ENCODE measurements at regions not wholly inside any gene's neighbourhood (a gene's known extent, or its start where the extent isn't known, plus 50 kb on each side); places are given as distances from the start of the nearest gene placed in this dataset.
"Not testable (repeated sequence)": the region's sequence is repeated elsewhere in the genome, so short reads cannot be mapped to it uniquely, and the experiment has no call there.

DNA sequence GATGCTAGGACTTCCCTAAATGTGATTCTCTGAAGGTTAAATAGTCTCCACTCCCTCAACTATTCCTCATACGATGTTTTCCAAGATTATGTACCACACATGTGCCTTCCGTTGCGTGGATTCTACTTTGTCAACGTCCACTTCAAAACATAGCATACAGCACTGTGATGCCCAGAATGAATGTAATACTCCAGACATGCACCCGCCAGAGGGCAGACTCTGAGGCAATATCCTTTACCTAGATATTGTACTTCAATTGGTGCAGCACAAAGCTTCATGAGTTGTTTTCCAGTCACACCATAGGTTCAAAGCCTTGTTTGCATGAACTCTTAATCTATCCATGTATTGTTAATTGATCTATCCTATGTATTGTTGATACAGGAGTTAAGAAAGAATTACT is 201.0 kb upstream of the NABP1 start:
- no peak for DNase-seq

DNA sequence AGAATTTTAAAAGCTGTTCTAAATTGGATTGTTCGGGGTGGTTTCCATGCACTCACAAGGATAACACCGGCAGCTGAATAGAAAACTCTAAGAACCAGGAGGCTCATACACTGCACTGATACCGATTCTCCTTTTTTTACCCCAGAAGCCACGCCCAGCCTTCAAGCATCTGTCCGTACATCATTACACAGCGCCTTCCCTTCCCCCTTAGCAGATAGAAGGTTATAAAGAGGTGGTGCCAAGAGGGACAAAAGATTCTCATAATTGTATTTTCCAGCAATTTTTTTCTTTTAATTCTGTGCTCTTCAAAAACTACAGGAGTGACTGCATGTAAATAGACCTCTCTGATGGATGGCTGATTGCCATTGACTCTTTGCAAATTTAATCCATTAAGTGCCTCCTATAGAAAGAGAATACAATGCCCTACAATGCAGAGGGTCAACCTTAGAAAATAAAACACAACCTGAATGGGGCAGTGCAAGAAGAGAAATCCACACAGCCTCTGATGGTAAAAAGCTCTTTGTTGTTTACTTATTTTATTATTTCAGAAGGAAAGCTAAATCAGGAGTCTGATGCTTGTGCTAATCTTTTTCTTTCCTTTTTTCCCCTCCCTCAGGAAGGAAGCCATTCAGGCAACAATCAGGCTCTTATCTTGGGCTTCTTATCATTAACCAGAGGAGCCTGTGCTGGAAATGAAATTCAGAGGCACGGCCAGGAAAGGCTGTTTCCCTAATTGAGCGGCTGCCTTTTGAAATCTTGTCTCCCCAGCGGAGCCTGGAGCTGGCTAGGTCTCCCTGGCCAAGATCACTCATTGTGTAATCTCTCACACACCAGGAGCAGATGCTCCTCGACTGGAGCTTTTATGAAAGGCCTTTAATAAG is 198.9 kb upstream of the NABP1 start:
- no peak for DNase-seq

DNA sequence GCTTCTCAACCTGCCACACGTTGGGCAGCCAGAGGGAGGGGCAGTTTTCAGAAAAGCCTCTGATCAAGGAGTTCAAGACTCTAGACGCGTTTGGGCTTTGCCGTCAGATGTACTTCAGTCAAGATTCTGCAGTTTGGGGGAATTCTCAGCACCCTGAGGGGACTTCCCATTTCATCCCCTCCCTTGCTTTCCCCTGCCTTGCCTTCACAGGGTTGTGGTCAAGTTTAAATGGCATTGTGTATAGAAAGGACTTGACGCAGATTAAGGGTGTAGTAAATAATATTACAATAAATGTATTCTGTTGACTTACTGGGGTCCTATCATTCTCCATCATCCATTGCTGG is 198.3 kb upstream of the NABP1 start:
- no peak for DNase-seq

DNA sequence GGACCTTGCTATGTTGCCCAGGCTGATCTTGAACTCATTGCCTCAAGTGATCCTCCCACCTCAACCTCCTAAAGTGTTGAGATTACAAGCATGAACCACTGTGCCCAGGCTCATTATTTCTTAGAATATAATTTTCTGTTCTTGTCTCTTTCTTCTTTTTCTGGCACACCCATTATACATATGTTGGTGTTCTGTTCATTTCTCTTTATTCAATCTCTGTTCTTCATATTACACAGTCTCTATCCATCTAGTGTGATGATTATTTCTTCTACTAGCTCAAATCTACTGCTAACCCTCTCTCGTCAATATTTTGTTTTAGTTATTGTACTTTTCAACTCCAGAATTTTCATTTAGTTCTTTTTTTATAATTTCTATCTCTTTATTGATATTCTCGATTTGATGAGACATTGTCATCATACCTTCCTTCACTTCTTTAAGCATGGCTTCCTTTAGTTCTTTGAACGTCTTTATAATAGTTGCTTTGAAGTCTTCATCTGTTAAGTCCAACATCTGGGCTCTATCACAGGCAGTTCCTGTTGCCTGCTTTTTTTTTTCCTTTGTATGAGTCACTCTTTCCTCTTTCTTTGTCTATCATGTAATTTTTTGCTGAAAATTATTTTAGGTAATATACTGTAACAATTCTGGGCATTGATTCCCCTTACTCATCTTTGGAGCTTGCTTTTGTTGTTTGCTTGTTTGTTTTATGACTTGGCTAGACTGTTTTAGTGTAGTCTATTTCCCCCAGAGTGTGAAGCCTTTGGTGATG is 196.4 kb upstream of the NABP1 start:
- DNase-seq = no peak

DNA sequence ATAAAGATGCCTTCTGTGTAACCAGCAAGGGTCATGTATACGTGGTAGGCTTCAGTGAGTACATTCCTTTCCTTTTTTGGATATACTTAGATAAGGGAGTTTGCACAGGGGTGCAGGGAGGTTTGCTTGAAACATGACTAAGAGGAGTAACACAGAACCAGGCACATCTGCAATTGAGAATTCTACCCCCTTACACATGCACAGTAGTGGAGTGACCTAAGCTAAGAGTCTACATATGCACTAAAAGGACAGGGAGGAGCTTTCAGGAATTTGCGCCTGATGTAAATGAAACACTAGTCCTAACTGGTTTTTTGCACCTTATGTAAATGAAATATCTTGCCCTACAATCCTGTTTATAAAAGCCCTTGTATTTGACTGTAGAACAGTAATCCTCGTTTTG is 194.8 kb upstream of the NABP1 start:
- DNase-seq = no peak

DNA sequence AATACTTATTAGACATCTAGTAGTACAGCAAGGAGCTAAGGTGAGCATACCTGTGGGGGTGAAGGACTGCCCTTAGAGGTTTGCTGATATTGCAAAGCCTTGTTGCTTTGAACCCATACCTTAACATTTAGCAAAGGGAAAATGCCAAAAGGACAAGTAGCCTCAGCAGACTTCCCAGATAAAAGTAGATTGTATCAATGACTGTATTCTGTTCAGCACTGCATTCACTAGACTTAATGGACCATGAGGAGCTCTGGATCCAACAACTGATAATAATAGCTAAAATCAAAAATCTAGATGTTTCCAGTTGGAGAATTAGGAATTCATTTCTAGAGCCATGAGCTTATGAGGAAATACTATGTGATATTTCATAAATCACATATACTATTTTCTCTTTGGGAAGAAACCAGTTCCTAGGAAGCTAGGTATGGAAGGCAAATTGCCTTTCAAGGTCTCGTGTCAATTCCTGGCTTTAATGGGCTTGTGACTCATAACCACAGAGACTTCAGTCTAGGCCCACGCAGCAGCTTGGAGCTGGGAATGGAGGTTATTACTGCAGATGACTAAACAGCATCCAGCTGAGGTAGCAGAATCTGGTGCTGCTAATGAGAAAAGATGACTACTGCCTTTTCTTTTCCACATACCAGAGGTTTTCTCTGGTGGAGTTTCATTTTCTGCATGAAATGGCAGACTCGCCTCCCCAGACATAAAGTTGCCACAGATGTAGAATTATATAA is 191.2 kb upstream of the NABP1 start:
- no peak for DNase-seq

DNA sequence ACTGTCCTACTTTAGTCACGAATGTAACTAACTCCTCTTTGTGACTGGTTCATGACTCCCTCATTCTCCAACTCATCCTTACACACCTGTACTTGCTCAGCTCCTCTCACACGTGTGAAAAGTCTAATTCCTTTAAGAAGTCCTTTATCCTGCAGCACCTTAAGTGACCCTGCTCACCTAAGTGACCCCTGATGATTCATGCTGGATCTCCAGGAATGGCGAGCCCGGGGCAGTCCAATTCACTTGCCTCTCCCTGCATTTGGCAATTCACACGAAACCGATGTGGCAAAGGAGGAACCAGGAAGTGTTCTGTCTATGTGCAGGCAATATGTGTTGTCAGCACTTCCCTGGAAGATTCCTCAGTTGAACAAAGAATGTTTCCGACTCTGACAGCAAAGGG is 189.8 kb upstream of the NABP1 start:
- no peak for DNase-seq

DNA sequence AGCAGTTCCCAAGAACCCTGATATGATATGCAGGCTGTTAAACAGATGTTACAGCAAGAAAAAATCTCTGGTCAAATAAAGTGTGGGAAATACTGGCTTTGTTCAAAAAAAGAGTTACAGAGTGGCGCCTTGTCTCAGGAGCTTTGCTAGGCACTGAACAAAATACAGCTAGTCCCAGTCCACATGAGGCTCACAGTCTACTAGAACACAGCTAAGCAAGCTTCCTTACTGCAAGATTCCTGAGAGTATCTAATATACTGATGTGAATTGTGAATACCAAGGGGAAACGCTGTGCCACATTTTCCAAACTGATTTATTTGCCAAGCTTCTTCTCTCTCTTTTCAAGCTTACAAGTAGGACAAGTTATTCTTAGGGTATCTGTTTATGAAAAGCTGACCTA is 188.8 kb upstream of the NABP1 start:
- DNase-seq = no peak

DNA sequence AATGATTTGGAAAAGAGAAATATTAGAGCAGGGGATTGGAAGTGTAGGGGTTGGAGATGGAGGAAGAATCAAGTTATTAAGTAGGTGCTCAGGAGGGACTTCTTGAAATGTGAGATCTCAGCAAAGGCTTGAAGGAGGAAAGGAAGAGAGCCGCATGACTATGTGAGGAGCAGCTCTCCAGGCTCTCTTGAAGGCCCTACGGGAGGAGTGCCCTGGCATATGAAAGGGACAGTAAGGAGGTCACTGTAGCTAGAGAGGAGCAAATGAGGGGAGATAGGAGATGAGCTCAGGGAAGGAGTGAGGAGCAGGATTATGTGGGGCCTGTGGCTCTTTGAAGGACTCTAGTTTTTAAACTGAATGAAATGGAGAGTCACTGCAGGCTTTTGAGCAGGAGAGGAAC is 181.1 kb upstream of the NABP1 start:
- DNase-seq = no peak

DNA sequence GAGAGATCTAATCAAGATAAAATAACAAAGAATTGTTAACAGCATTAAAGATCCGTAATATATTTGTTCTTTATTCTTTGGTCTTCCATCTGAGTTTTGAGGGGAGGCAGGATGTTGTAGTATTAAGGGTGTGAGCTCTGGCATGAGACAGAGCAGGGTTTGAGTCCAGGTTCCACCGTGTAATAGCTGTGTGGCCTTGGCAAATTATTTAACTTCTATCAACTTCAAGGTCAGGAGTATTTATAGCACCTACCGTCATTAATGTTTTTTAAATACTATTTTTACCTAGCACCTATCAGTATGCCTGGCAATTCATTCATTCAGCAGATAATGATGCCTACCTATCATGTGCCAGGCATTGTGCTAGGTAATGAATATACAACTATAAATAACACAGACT is 180.1 kb upstream of the NABP1 start:
- no peak for DNase-seq

DNA sequence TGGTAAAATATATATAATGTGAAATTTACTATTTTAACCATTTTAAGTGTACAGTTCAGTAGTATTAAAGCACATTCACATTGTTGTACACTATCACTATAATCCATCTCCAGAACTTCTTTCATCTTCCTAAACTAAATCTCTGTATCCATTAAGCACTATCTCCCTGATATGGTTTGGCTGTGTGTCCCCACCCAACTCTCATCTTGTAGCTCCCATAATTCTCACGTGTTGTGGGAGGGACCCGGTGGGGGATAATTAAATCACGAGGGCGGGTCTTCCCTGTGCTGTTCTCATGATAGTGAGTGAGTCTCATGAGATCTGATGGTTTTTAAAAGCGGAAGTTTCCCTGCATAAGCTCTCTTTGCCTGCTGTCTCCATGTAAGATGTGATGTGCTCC is 178.9 kb upstream of the NABP1 start:
- no peak for DNase-seq

DNA sequence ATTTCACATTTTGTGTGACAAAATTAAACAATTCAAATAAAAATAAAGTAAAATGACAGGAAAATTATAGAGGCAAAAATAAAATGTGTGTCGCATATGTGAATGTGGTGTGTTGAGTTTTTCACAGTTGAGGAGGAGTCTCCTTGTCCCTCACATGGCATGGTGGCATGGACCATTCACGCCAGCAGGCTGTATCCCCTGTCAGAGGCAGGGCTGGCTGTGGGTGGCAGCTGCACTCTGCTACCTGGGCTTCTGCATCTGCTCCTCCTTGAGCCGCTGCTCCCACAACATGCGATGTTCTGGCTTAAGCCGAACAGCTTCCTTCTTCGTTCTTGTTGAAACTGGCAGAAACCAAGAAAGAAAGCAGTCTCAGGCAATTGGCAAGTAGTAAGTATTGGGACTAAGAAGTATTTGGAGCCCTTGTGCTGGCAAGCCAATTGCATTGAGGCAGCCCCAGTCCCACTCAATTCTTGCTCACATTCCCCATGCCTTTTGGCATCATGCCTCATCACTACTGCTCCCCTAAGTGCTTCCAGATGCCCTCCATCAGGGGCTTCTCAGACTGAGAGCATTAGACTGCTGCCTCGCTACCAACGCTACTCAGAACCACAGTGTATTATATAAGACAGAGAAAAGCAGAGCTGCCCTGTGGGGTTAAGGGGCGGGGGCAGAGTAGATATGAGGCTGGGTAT is 177.9 kb upstream of the NABP1 start:
- DNase-seq = no peak

DNA sequence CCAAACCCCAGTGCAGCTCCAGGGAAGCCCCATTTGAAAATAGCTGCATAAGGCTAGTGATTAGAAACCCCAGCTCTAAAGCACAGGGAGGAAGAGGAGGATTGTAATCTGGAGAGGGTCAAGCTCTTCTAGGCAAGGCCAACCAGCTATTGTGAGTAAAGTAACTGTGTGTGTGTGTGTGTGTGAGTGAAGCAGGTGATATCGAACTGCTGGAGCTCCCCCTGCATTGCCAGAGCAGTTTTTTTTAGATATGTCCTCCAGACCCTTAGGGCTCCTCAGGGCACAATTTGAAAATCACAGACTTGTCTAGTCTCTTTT is 177.4 kb upstream of the NABP1 start:
- DNase-seq = no peak

DNA sequence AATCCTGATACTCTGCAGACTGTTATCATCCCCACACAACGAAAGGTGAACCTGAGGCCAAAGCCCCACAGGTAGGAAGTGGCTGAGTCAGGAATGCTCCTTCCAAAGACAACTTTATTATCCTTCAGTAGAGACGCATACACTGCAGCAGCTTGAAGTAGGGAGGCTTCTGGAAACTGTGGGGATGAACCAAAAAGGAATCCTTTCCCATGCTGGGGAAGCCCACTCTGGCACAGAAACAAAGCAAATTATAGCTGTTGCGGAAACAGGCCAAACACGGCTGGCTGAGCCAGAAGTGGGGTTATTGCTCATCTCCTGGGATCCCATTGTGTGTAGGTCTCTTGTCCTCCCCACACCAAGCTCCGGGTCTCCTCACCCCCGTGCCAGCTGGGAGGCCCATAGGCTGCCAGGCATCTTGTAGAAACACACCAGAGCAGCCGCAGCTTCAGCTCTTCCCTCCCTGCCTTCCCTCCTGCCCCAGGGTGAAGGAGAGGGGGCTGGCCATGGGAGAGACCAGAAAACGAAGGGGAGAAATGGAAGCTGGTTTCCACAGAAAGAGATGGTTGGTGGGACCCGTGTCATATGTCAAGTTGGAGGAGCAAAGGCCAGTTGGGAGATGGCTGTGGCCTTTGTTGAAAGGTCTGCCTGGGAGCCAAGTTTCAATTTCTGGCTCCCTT is 176.9 kb upstream of the NABP1 start:
- no peak for DNase-seq

DNA sequence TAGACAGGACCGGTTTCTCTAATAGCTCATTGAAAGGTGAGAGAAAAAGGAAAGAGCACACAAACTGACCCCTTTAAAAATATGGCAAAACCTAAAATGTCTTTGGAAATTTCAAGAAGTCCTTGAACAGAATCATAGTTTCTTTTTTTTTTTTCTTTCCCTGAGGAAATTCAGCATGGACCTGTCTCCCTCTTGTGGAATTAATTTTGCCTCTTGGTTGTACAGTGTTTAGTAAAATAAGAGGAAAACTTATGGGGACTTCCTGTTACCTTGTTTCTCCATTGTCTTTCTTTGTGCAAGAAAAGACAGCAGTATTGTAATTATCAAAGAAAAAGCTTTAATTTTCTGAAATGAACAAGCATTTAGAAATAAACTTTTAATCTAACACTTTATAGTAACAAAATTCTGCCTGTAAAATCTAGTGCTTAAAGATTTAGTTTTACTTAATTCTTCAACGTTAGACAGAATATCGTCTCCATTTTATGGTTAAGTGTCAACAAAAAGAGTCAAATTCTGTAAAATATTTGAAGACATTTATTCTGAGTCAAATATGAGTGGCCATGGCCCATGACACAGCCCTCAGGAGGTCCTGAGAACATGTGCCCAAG is 176.3 kb upstream of the NABP1 start:
- no peak for DNase-seq

DNA sequence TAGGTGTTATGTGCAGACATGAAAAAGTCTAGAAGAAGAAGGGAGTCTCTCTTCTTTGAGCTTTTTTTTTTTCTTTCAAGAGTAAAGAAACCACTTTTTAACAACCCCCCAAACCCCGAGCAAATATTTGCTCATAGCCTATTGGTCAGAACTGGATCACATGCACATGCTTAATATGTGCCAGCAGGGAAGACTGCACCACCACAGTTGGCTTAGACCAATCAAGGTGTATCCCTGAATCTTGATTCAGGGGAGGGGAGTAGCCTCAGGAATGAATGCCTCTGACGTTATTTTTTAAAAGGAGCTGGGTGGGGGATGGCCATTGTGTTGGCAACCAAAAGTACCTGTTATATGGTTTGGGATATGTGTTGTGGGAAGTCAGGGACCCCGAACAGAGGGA is 171.4 kb upstream of the NABP1 start:
- DNase-seq = no peak

DNA sequence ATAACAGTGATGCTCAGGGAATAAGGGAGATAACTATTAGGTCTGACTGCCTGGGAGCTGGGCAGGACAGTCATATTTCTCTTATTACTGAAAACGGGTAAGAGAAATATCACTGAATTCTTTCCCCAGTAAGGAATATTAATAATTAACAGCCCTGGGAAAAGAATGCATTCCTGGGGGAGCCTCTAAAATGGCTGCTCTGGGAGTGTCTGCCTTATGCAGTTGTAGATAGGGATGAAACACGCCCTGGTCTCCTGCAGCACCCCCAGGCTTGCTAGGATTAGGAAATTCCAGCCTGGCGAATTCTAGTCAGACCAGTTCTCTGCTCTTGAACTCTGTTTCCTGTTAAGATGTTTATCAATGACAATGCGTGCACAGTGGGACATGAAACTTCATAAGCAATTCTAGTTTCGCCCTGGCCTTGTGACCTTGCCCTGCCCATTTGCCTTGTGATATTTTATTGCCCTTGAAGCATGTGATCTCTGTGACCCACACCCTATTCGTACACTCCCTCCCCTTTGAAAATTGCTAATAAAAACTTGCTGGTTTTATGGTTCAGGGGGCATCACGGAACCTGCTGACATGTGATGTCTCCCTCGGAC is 170.6 kb upstream of the NABP1 start:
- not testable (repeated sequence) for DNase-seq

DNA sequence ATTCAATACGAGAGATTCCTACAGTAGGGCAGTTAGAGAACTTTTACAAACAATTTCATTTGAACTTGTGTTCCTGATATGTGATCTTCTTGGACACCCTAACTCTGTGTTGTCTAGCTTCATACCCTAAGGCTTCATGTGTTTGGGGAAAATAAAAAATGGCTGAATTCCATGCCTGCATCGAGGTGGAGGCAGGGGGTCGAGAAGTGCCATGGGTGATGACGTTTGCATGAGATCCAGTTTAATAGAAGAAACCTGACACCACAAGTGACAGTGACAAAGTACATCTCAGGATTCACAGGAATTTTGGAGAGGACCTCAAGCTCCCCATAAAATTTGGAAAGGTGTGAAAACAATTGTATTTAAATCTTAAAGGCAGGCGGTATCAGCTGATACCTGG is 169.2 kb upstream of the NABP1 start:
- DNase-seq = no peak

DNA sequence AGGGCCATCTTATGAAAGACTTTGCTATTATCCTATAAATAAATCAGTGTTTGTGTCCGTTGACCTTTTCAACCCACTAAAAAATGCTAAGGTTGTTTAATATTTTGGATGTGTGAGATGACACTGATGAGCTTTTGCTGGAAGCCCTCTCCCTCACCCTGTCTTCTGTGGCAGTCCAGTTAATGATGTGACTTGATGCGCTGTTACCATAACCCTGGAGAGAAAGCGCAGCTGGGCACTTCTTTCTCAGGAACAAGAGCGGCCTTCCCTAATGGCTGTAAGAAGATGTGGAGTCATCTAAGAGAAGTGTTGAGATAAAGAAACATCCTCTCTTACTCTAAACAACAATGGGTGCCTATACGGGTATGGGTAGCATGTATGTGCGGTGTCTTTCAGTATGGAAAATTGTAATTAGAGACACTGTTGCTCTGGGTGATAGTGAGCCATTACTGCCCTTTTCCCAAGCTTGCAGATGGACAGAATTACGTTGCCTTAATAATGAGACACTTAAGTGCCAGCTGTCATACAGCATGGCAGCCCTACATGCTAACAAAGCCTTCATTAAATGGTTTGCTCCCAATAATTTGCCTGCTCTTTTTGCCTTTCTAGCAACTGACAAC is 165.6 kb upstream of the NABP1 start:
- no peak for DNase-seq

DNA sequence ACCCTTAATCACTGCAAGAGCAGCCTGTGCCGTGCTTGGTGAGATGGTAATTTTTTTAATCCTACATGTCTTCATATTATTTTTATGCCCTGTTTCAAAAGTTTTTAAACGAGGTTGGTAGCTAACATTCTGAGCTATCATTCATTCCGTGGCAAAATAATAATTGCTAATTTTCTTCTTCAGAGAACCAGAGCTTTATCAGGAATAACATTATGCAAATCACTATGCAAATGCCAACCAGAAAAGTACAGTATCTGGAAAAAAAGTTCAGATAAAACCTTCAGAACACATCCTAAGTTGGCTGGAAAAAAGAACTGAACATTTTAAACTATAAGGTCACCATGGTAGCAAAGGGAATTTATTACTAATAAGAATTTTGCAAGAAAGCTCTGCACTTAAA is 165.1 kb upstream of the NABP1 start:
- no peak for DNase-seq

DNA sequence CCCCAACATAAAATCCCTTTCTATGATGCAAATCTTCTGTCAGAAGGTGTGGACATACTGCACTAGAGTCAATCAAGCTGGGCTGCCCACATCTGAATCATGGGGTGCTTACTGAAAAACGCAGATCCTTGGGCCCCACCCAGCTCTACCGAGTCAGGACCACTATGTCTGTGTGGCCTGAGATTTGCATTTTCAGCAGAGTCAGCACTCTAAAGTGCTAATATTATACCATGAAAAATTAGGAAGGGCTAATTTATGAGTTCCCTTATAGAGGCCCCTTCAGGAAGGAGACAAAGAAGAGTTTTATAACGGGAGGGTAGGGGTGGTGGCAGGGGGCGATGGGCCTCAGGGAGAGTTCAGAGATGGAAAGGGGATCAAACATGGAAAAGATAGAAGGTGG is 163.3 kb upstream of the NABP1 start:
- no peak for DNase-seq

DNA sequence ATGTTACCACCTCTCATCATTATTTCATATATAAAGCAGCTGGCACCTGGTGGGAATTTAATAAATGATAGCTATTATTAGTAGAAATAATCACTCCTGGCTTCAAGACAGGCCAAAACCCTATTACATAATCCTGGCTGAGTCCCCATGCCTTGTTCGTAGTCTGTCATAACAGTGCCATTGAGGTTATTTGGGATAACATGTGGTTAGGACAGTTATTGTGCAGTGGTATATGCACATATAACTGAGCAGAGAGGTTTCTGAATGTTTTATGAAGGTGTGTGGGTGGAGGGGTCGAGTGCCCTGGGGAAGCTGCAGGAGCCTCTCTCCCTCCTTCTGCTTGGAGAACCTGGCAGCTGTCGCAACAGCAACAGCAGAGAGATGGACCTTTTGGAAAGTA is 162.4 kb upstream of the NABP1 start:
- DNase-seq = no peak
